ENCODE measurements at regions not wholly inside any gene's neighbourhood (a gene's known extent, or its start where the extent isn't known, plus 50 kb on each side); places are given as distances from the start of the nearest gene placed in this dataset.

- POLR2A ChIA-PET, result interaction anchor here (0.8 kb wide), 1 partner anchor 159 kb away, joined by 4 read pairs; no protein-coding TSS in a partner anchor
- no peak for DNase-seq
- no peak for ATAC-seq
- Mint-ChIP-seq H3K27ac (no peak overlapping the region), H3K9me3 (peaks cover 0 to 11% (median 0%) of the 10 kb centered on the region in 9 donors), H3K4me3 (no peak overlapping the region), H3K27me3 (no peaks in the 10 kb centered on the region), H3K36me3 (peaks cover 3 to 11% (median 8%) of the 10 kb centered on the region in 3 donors), H3K4me1 (peaks cover 3 to 10% (median 6%) of the 10 kb centered on the region in 4 donors)
Observed at GRCh38 chr12:46531059-46531785, 158.6 kb upstream of the SLC38A2 start.

- Mint-ChIP-seq H3K27me3 (no peaks in the 10 kb centered on the region), H3K4me3 (no peak overlapping the region), H3K36me3 (peaks cover 3 to 11% (median 8%) of the 10 kb centered on the region in 3 donors), H3K4me1 (peaks cover 0 to 8% (median 5%) of the 10 kb centered on the region in 4 donors), H3K27ac (peak overlapping the region in 2 of 10 donors; percentile 50 to 57), H3K9me3 (peaks cover 0 to 11% (median 0%) of the 10 kb centered on the region in 9 donors)
- POLR2A ChIA-PET, result no interaction called here
- DNase-seq, result no peak
- no peak for ATAC-seq
Observed at GRCh38 chr12:46530373-46531056, 157.9 kb upstream of the SLC38A2 start.

- H3K9me3 Mint-ChIP-seq, result peaks cover 0 to 11% (median 0%) of the 10 kb centered on the region in 9 donors
- no peak overlapping the region for H3K4me3 Mint-ChIP-seq
- no peaks in the 10 kb centered on the region for H3K27me3 Mint-ChIP-seq
- POLR2A ChIA-PET, result interaction anchor here (1.3 kb wide), 1 partner anchor 155 kb away, joined by 8 read pairs; no protein-coding TSS in a partner anchor
- H3K36me3 Mint-ChIP-seq, result peaks cover 0 to 11% (median 4%) of the 10 kb centered on the region in 3 donors
- H3K27ac Mint-ChIP-seq, result peak overlapping the region in 2 of 10 donors; percentile 17 to 39
- no peak for ATAC-seq
- H3K4me1 Mint-ChIP-seq, result peaks cover 19 to 45% (median 37%) of the 10 kb centered on the region in 4 donors
- no peak for DNase-seq
Observed at GRCh38 chr12:46526233-46526632, 153.7 kb upstream of the SLC38A2 start.

GRCh38 chr12:46524778-46525177 lies 152.2 kb upstream of the SLC38A2 start:
- POLR2A ChIA-PET, result interaction anchor here (0.5 to 1.9 kb wide), 5 partner anchors 61 to 400 kb away, joined by 5 to 8 read pairs (median 7); partner anchors contain the start of gene SLC38A2
- Mint-ChIP-seq H3K36me3 (peaks cover 0 to 11% (median 4%) of the 10 kb centered on the region in 3 donors), H3K27me3 (no peaks in the 10 kb centered on the region), H3K4me1 (peaks cover 16 to 54% (median 40%) of the 10 kb centered on the region in 4 donors), H3K27ac (peak overlapping the region in 9 of 10 donors; percentile 85 to 98 (median 88)), H3K4me3 (peak overlapping the region in 4 of 10 donors; percentile 70 to 86 (median 76)), H3K9me3 (peaks cover 0 to 11% (median 0%) of the 10 kb centered on the region in 9 donors)
- DNase-seq, result no peak
- no peak for ATAC-seq

GRCh38 chr12:46523863-46524770 lies 151.5 kb upstream of the SLC38A2 start:
- Mint-ChIP-seq H3K4me1 (peaks cover 20 to 59% (median 42%) of the 10 kb centered on the region in 4 donors), H3K27me3 (no peaks in the 10 kb centered on the region), H3K4me3 (peak overlapping the region; percentile 59 to 86 (median 71)), H3K9me3 (peaks cover 0 to 7% (median 0%) of the 10 kb centered on the region in 9 donors), H3K36me3 (peaks cover 0 to 7% (median 4%) of the 10 kb centered on the region in 3 donors), H3K27ac (peak overlapping the region; percentile 67 to 98 (median 88))
- peak in 7 of 10 donors; percentile 14 to 71 (median 47) for DNase-seq
- ATAC-seq, result peak; percentile 97 to 98
- POLR2A ChIA-PET, result interaction anchor here (0.5 to 1.9 kb wide), 10 partner anchors 9 to 399 kb away, joined by 3 to 11 read pairs (median 6); partner anchors contain the start of gene SLC38A2

DNA sequence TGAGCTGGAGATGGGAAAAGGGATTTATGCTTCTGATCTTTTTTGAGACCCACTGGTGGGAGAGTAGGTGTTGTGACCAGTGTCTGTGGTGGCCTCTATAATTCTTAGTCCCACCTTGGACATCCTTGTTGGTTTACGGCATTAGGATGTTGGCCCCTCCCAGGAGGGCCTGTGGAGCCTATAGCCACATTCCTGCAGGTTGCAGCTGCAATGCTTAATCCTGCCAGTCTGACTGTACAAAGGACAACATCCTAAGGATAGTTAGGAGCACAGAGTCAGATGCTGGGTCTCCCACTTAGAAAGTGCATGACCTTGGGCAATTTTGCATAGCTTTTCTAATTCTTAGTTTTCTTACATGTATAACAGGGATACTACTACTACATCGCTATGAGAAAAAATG lies 150.9 kb upstream of the SLC38A2 start:
- H3K9me3 Mint-ChIP-seq, result peaks cover 0 to 5% (median 0%) of the 10 kb centered on the region in 9 donors
- POLR2A ChIA-PET, result interaction anchor here (0.7 to 1.9 kb wide), 9 partner anchors 8 to 254 kb away, joined by 3 to 11 read pairs (median 6); partner anchors contain the start of gene SLC38A2
- peaks cover 0 to 5% (median 1%) of the 10 kb centered on the region in 3 donors for H3K36me3 Mint-ChIP-seq
- DNase-seq, result no peak
- peaks cover 21 to 62% (median 43%) of the 10 kb centered on the region in 4 donors for H3K4me1 Mint-ChIP-seq
- H3K27me3 Mint-ChIP-seq, result no peaks in the 10 kb centered on the region
- H3K4me3 Mint-ChIP-seq, result peak overlapping the region; percentile 59 to 86 (median 71)
- peak overlapping the region; percentile 67 to 98 (median 88) for H3K27ac Mint-ChIP-seq
- no peak for ATAC-seq

DNA sequence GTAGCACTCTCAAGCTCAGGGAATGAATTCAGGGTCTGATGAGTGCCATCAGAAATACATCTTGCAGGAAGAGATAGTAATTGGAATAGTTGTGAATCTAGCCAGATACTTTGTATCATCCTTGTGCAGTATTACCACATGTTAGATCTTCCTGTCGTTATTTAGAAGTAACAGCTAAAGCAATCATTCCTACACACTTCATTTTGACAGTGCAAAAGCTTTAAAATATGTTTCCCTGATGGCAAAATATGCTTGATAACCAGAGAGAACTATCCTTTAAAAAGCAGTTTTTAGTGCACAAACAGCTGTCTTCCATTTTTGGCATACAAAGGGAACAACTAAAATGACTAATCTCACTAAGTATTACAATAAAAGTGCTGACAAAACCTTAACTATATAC lies 149.5 kb upstream of the SLC38A2 start:
- POLR2A ChIA-PET, result interaction anchor here (1.1 kb wide), 1 partner anchor 149 kb away, joined by 5 read pairs; the partner anchor contains the start of gene SLC38A2
- Mint-ChIP-seq H3K4me3 (no peak overlapping the region), H3K9me3 (no peaks in the 10 kb centered on the region), H3K27ac (peak overlapping the region in 9 of 10 donors; percentile 13 to 88 (median 51)), H3K27me3 (no peaks in the 10 kb centered on the region), H3K4me1 (peaks cover 26 to 72% (median 51%) of the 10 kb centered on the region in 4 donors), H3K36me3 (no peaks in the 10 kb centered on the region)
- ATAC-seq (no peak), DNase-seq (no peak)

GRCh38 chr12:46521145-46521544 lies 148.6 kb upstream of the SLC38A2 start:
- DNase-seq (no peak), ATAC-seq (no peak)
- POLR2A ChIA-PET, result interaction anchor here (0.9 to 1.1 kb wide), 2 partner anchors 61 to 148 kb away, joined by 4 to 5 read pairs; partner anchors contain the start of gene SLC38A2
- H3K27me3 Mint-ChIP-seq, result no peaks in the 10 kb centered on the region
- no peaks in the 10 kb centered on the region for H3K36me3 Mint-ChIP-seq
- no peak overlapping the region for H3K4me3 Mint-ChIP-seq
- peaks cover 28 to 75% (median 55%) of the 10 kb centered on the region in 4 donors for H3K4me1 Mint-ChIP-seq
- peak overlapping the region in 5 of 10 donors; percentile 29 to 73 (median 51) for H3K27ac Mint-ChIP-seq
- H3K9me3 Mint-ChIP-seq, result no peaks in the 10 kb centered on the region

DNA sequence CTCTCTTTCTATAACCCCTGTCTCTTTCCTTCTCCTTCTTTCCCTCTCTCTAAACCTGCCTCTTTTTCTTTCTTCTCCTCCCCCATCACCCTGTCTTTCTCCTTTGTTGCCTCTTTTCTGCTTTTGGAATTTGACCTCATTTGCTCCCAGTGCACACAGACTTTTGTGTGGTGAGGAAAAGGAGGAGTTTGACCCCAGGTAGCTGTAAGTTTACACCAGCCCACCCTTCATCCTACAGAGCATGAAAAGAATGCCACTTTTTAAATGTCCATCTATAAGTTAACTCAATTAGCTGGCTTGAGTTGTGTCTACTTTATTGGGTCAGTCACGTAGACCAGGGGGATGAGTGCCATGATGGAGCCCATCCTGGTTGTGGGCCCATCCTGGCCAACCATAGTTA lies 146.8 kb upstream of the SLC38A2 start:
- no peak for ATAC-seq

GRCh38 chr12:46518729-46519128 lies 146.2 kb upstream of the SLC38A2 start:
- H3K27ac Mint-ChIP-seq, result peak overlapping the region in 3 of 10 donors; percentile 14 to 78 (median 38)
- no peak overlapping the region for H3K4me3 Mint-ChIP-seq
- POLR2A ChIA-PET, result no interaction called here
- H3K4me1 Mint-ChIP-seq, result peaks cover 30 to 73% (median 55%) of the 10 kb centered on the region in 4 donors
- ATAC-seq (no peak), DNase-seq (no peak)
- no peaks in the 10 kb centered on the region for H3K27me3 Mint-ChIP-seq
- H3K9me3 Mint-ChIP-seq, result no peaks in the 10 kb centered on the region
- H3K36me3 Mint-ChIP-seq, result no peaks in the 10 kb centered on the region

More for the DNA sequence above, 146.8 kb upstream of the SLC38A2 start:
- no peaks in the 10 kb centered on the region for H3K9me3 Mint-ChIP-seq
- POLR2A ChIA-PET, result interaction anchor here (1.0 kb wide), 1 partner anchor 106 kb away, joined by 3 read pairs; no protein-coding TSS in a partner anchor
- no peaks in the 10 kb centered on the region for H3K36me3 Mint-ChIP-seq
- no peak overlapping the region for H3K4me3 Mint-ChIP-seq
- H3K27me3 Mint-ChIP-seq, result no peaks in the 10 kb centered on the region
- peaks cover 30 to 73% (median 55%) of the 10 kb centered on the region in 4 donors for H3K4me1 Mint-ChIP-seq
- H3K27ac Mint-ChIP-seq, result peak overlapping the region in 6 of 10 donors; percentile 14 to 78 (median 38)
- DNase-seq, result no peak

GRCh38 chr12:46518169-46518568 lies 145.6 kb upstream of the SLC38A2 start:
- Mint-ChIP-seq H3K9me3 (no peaks in the 10 kb centered on the region), H3K36me3 (no peaks in the 10 kb centered on the region), H3K27me3 (no peaks in the 10 kb centered on the region), H3K4me1 (peaks cover 35 to 73% (median 55%) of the 10 kb centered on the region in 4 donors), H3K27ac (peak overlapping the region in 2 of 10 donors; percentile 77 to 82), H3K4me3 (no peak overlapping the region)
- DNase-seq (no peak), ATAC-seq (no peak)
- POLR2A ChIA-PET, result no interaction called here

Measured in naive thymus-derived CD8-positive, alpha-beta T cell (primary cell).